GM23248 (cell line): ENCODE measurements at regions not wholly inside any gene's neighbourhood (a gene's known extent, or its start where the extent isn't known, plus 50 kb on each side); places are given as distances from the start of the nearest gene placed in this dataset.

ENCODE experiments used
- EZH2 ChIP-seq: fragments of 200-600 bp; sonication (generic); IDR thresholded peaks from 2 replicates; pipeline ENCODE4 v1.6.1; 2018; ENCODE audit warnings: antibody characterized with exemption, mild to moderate bottlenecking; ENCODE audit not compliant: insufficient read depth, poor library complexity, severe bottlenecking
- EZH2phosphoT487 ChIP-seq: fragments of 200-600 bp; sonication (generic); IDR thresholded peaks from 2 replicates; pipeline ENCODE4 v1.6.1; 2018; ENCODE audit warnings: antibody characterized with exemption, moderate library complexity, mild to moderate bottlenecking, low read depth; ENCODE audit not compliant: insufficient read depth

DNA sequence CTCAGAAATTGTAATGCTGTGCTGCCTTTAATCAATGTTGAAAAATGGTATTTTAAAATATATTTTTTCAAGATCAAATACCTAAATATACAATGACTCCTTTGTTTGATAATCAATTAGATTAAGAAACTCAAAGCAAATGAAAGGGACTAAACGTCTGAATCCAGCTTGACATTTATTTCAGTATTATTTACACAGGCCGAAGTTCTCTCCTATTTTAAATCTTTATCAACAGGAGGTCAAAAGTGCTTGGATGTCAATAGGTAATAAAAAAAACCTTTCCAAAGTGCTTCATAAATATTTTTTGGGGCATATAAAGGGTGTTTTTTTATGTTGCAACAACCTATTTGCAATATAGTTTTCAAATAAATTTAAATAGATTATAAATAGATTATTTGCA is 1201.7 kb upstream of the SLC39A10 start:
- TF ChIP-seq EZH2 (no peak), EZH2phosphoT487 (no peak)
